ENCODE measurements at regions not wholly inside any gene's neighbourhood (a gene's known extent, or its start where the extent isn't known, plus 50 kb on each side); places are given as distances from the start of the nearest gene placed in this dataset.

- ChIA-PET POLR2A (ENCODE audit: unreplicated experiment) (no interaction called here), CTCF (interaction anchor here (0.6 kb wide), 1 partner anchor 9 kb away, joined by 3 read pairs; no protein-coding TSS in a partner anchor)
- Histone ChIP-seq H3K23ac (ENCODE audit: low read depth, low read length) (no peak overlapping the region), H4K20me1 (ENCODE audit: insufficient read depth, low read length) (no peaks in the 10 kb centered on the region), H2BK15ac (ENCODE audit: low read depth, low read length) (no peak overlapping the region), H3K27ac (ENCODE audit: insufficient read depth, low read length) (no peak overlapping the region), H3K14ac (replicated peaks; ENCODE audit: low read depth, low read length) (no peak overlapping the region), H3K4me2 (ENCODE audit: low read depth, low read length) (no peak overlapping the region), H2AK5ac (ENCODE audit: low read depth, low read length) (no peak overlapping the region), H3K4me3 (ENCODE audit: insufficient read depth, low read depth, low read length) (no peak overlapping the region), H3K9me3 (ENCODE audit: control insufficient read depth, insufficient read depth, low read length) (no peaks in the 10 kb centered on the region), H3K36me3 (ENCODE audit: control insufficient read depth, insufficient read depth, low read length) (no peaks in the 10 kb centered on the region), H2BK120ac (ENCODE audit: low read depth, low read length) (no peak overlapping the region), H2AFZ (replicated peaks; ENCODE audit: low read length, poor library complexity) (no peak overlapping the region), H3K4me1 (ENCODE audit: control insufficient read depth, insufficient read depth, low read length) (peaks cover 7% of the 10 kb centered on the region; the same call in 1 of the 2 replicates), H4K5ac (ENCODE audit: low read depth, low read length) (no peak overlapping the region), H3K27me3 (ENCODE audit: control insufficient read depth, insufficient read depth, low read length) (peaks cover under 1% of the 10 kb centered on the region; the same call in 1 of the 2 replicates), H3K9ac (ENCODE audit: low read depth, low read length) (no peak overlapping the region), H2BK5ac (ENCODE audit: low read depth, low read length, poor library complexity, severe bottlenecking) (no peak overlapping the region), H4K8ac (ENCODE audit: low read depth in 2 of 2, low read length in 2 of 2) (no peak overlapping the region), H3K56ac (ENCODE audit: extremely low read depth, insufficient read depth, low read length) (no peak overlapping the region), H3K79me1 (ENCODE audit: low read depth in 1 of 2, low read length in 2 of 2) (no peaks in the 10 kb centered on the region), H2AK9ac (replicated peaks; ENCODE audit: low read depth, low read length, poor library complexity) (no peak overlapping the region), H3K4ac (ENCODE audit: low read depth, low read length) (no peak overlapping the region), H3K18ac (ENCODE audit: low read depth, low read length) (no peak overlapping the region), H3K9me1 (ENCODE audit: insufficient read depth, low read length) (peaks cover 7% of the 10 kb centered on the region; the same call in 1 of the 2 replicates), H4K91ac (ENCODE audit: insufficient read depth, low read depth, low read length) (no peak overlapping the region), H2BK20ac (ENCODE audit: low read depth, low read length) (no peak overlapping the region)
- no TSS peak for BruUV-seq (replicated peaks)
- intact Hi-C loops (cut with micrococcal nuclease) (no loop called here), in situ Hi-C loops (cut with MboI; ENCODE audit: low sequenced_read_pairs) (no loop called here), dilution Hi-C loops (cut with HindIII; ENCODE audit: low sequenced_read_pairs, unreplicated experiment) (no loop called here)
- no peak for DNase-seq
- no CpG with 5 or more reads among the region's 3 CpGs for WGBS, 2 experiments (ENCODE audit: extremely low coverage in 2 of 2, insufficient read length in 1 of 2)
- no peak for TF ChIP-seq ELK1 (IDR thresholded peaks at IDR 0.05; ENCODE audit: borderline replicate concordance, low read depth, low read length)
- no peak for TF ChIP-seq MXI1 (IDR thresholded peaks at IDR 0.05; ENCODE audit: borderline replicate concordance, low read depth, low read length)
- no peak for TF ChIP-seq CTCF (conservative IDR thresholded peaks at IDR 0.05; ENCODE audit: low read depth, low read length)
- no peak for TF ChIP-seq FOS (IDR thresholded peaks at IDR 0.05; ENCODE audit: low read depth, low read length)
- no peak for TF ChIP-seq RCOR1 (IDR thresholded peaks at IDR 0.05; ENCODE audit: insufficient replicate concordance, low read length)
- TF ChIP-seq MAZ (IDR thresholded peaks at IDR 0.05; ENCODE audit: borderline replicate concordance, low read depth, low read length): no peak
- TF ChIP-seq SMC3 (IDR thresholded peaks at IDR 0.05; ENCODE audit: low read depth, low read length): no peak
- TF ChIP-seq NFE2L2 (IDR thresholded peaks at IDR 0.05; ENCODE audit: low read depth, low read length): no peak
- no peak for ATAC-seq (ENCODE audit: low read depth)
Observed at GRCh38 chr2:216574586-216574985, 58.6 kb upstream of the IGFBP2 start.
